ENCODE measurements at regions not wholly inside any gene's neighbourhood (a gene's known extent, or its start where the extent isn't known, plus 50 kb on each side); places are given as distances from the start of the nearest gene placed in this dataset.
"Not testable (repeated sequence)": the region's sequence is repeated elsewhere in the genome, so short reads cannot be mapped to it uniquely, and the experiment has no call there.

DNA sequence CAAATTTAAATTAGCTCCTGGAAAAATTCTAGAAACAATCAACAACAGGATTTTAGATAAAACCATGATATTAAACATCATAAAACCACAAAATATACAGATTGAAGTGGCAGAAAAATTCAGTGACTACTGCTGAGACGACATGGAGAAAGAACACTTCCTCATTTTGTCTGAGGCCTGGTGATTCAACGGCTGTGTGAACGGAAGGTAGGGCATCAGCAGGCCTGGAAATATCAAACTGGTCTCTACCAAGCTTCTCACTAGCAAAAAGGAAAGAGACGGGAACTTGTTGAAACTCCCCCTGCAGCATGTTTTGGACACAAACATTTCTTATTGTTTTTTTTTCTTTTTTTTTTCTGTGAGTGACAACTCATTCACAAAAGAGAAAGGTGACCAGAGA lies 58.0 kb upstream of the AHI1 start:
- DNase-seq: no peak

GRCh38 chr6:135557582-135557981 lies 60.0 kb upstream of the AHI1 start:
- DNase-seq: no peak

DNA sequence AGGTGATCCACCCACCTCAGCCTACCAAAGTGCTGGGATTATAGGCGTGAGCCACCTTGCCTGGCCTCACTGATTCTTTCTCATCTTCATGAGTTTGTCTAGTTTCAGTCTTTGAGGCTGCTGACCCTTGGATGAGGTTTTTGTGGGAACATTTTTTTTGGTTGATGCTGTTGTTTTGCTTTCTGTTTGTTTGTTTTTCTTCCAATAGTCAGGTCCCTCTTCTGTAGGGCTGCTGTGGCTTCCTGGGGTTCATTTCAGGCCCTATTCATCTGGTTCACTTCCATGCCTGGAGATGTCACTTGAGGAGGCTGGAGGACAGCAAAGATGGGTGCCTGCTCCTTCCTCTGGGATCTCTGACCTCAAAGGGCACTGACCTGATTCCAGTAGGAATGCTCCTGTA lies 68.1 kb upstream of the AHI1 start:
- DNase-seq: not testable (repeated sequence)

DNA sequence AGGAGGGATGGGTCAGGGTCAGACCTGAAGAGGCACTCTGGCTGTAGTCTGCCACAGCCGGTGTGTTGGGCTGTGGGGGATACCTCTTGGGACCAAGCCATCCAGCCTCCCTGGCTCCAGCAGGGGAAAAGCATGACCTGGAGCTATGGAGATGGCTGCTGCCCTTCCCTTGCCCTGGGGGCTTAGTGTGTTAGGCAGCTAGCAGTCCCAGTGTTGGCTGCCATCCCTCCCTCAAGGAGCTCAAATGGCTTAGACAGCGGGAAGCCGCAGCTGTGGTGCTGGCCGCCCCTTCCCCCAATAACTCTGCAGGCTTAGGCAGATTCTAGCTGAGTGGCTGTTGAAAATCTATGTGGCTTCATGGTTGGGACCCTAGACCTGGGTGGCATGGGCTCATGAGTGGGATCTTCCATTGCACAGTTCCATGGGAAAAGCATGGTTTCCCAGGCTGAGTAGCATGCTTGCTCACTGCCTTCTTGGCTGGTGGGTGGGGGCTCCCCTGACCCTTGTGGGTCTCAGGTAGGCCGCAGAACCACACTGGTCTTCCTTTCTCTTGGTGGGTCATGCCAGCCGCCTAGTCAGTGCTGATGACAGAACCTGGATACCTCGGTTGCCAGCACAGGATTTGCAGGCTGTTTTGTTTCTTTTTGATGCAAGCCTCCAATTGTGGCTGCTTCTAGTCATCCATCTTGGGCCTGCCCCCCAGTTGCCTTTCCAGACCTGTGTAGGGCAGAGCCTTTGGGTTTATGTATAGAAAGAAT lies 69.0 kb upstream of the AHI1 start:
- no peak for DNase-seq

DNA sequence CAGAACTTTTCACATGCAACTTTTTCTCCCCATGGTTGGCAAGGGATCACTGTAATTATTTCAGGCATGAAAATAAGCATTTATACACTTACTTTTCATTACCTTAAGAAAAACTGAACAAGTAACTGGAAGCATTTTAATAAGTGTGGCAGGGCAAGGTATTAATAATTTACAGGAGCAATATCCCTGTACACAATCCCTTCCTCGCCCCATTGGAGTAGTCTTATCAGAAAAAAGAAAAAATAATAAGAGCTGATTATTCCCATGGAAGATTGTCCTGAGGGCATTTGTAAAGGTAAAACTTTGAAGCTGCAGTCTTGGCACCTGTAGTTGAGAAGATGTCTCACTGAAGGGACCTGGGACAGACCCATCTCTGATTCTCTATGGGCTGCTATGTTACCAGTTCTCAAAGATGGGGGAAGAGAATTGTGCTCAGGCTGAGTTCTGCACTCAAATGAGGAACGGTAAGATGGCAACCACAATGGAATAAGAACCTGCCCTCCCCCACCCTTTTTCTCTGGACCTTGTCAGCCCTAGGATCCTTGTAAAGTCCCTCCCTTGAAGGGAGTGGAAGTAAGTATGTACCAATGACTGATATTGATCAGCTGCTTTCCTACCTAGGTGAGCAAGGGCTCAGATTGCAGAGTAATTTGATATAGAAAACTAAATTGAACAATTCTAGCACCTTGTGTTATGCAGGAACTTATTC lies 70.0 kb upstream of the AHI1 start:
- no peak for DNase-seq

DNA sequence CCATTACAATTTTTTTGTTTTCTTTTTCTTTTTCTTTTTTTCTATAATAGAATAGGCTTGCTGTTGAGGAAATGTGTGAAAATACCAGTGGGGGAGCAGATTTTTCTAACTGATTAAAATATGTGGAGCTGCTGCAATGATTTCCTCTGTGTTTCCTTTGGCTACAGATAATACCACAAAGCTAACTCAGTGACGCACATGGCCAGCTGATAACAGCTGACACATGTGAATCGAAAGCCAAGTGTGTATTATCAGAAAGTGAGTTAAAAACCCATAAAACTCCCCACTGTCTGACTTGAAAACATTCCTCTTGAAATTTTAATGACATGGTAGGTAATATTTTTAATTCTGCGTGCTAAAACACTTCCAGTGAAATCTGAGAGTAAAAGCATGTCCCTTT lies 70.8 kb upstream of the AHI1 start:
- DNase-seq: peak; percentile 81

DNA sequence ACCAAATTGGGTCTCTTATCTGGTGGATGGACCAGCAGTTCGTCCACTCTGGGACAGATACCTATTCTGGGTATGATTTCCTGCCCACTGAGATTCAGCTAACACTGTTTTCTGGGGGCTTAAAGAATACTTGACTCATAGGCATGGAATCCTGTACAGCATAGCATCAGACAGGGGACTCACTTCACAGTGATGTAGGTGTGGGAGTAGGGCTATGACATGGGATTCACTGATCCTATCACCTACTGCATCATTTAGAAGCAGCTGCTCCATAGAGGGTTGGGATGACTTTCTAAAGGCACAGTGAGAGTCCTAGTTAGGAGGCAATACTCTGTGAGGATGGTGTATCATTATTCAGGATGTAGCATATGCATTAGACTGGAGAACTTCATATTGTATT lies 74.5 kb upstream of the AHI1 start:
- DNase-seq: no peak

DNA sequence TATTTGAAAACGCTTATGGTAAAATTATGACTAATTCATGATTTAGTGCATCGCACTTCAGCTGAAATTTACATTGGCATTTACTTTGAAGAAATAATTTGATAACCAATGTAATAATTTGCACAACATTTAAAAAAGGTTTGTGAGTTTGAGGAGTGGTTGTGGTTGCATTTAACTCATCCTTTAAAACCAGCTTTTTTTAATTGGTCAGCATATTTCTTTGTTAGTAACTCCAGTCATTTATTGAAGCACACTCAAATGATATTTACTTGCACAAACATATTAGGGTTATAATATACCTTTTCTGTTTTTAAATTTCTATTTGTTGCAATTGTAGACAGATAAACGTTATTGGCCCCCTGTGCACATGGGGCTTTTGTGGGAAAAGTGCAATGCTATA lies 78.1 kb upstream of the AHI1 start:
- DNase-seq: no peak

- DNase-seq: peak; percentile 80
Observed at GRCh38 chr6:135576055-135576454, 78.5 kb upstream of the AHI1 start.

DNA sequence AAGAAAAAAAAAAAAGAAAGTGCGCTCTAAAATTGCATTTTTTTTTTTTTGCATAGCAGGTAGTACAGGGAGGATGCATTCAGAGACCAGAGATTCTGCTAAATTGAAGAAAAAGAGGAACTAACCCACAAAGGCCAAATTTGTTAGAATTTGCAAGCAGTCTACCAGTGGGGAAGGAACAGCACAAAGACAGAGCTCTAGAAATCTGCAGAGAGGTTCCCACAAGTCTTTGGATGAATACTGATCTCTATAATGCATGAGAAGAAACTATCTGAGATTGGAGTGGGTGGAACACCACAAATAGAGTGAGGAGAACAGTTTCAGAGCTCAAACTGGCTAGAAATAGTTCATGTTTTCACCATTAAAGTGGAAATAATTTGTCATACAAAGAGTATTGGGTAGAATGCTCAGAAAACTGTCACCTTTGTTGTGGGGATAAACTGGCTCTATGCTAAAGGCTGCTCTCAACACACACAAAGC lies 79.6 kb upstream of the AHI1 start:
- no peak for DNase-seq

- no peak for DNase-seq
Observed at GRCh38 chr6:135578976-135579375, 81.4 kb upstream of the AHI1 start.

DNA sequence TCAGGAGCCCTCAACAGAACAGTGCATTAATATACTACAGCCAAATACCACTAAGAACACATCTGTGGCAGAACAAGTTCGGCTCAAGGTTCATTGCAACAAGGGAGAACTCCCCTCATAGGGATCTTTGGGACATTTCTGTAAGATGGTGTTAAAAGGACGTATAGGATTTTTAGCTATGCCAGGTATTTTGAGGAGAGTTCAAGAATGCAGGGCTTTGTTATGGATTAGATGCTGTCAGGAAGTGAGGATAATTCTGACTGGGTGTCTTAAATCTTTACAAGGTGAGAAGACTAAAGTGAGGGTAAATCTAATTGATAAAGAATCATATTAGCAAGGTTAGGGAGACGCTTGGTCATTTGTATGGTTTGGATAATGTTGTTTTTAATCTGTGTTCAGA lies 83.7 kb upstream of the AHI1 start:
- no peak for DNase-seq

DNA sequence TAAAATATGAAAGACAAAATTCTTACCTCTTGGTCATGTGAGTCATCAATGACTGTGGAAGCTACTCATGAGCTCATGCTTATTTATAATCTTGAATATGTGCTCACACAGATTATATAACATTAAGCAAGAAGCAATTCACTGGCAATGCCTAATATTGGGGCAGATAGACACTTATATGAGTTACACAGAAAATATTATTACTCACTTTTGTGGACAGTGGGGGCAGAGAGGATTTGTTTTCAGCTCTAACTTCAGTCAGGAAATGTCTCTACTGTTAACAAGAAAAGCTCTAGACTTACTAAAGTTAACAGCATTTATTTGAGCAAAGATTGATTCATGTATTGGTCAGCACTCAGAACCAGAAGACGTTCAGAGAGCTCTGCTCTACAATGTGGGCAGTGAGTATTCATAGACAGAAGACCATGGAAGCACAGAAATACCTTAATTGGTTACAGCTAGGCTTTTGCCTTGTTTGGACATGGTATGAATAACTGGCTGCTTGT lies 85.8 kb upstream of the AHI1 start:
- peak; percentile 68 for DNase-seq

GRCh38 chr6:135586388-135586787 lies 88.8 kb upstream of the AHI1 start:
- no peak for DNase-seq

GRCh38 chr6:135586844-135587243 lies 89.3 kb upstream of the AHI1 start:
- no peak for DNase-seq

DNA sequence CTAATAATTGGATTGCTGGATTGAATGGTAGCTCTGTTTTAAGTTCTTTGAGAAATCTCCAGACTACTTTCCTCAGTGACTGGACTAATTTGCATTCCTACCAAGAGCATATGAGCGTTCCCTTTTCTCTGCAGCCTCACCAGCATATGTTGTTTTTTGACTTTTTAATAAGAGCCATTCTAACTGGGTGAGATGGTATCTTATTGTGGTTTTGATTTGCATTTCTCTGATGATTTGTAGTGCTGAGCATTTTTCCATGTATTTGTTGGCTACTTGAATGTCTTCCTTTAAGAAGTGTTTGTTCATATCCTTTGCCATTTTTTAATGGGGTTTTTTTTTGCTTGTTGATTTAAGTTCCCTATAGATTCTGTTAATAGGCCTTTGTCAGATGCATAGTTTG lies 94.7 kb upstream of the AHI1 start:
- DNase-seq: peak; percentile 36

GRCh38 chr6:135594000-135594399 lies 96.5 kb upstream of the AHI1 start:
- no peak for DNase-seq

GRCh38 chr6:135600086-135600702 lies 102.7 kb upstream of the AHI1 start:
- no peak for DNase-seq

GRCh38 chr6:135600931-135601330 lies 103.4 kb upstream of the AHI1 start:
- DNase-seq: no peak

GRCh38 chr6:135601857-135602256 lies 104.3 kb upstream of the AHI1 start:
- DNase-seq: no peak

DNA sequence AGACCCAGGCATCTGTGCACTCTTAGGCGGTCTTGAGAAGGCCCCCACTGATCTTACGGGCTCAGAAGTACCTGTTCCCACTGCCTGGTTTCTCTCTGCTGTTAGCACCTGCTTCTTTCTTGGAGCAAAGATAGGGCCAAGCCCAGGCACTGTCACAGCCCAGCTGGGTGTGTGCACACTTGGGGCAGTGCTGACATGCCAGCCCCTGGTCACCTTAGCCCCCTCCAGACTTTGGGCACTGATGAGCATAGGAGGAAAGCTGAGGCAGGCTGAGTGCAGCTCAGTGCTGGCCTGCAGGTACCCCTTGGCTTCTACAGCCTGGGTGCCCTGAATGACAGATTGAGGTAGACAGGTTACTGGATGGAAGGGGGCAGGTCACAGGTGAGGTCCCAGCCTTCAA lies 105.7 kb upstream of the AHI1 start:
- DNase-seq: no peak

DNA sequence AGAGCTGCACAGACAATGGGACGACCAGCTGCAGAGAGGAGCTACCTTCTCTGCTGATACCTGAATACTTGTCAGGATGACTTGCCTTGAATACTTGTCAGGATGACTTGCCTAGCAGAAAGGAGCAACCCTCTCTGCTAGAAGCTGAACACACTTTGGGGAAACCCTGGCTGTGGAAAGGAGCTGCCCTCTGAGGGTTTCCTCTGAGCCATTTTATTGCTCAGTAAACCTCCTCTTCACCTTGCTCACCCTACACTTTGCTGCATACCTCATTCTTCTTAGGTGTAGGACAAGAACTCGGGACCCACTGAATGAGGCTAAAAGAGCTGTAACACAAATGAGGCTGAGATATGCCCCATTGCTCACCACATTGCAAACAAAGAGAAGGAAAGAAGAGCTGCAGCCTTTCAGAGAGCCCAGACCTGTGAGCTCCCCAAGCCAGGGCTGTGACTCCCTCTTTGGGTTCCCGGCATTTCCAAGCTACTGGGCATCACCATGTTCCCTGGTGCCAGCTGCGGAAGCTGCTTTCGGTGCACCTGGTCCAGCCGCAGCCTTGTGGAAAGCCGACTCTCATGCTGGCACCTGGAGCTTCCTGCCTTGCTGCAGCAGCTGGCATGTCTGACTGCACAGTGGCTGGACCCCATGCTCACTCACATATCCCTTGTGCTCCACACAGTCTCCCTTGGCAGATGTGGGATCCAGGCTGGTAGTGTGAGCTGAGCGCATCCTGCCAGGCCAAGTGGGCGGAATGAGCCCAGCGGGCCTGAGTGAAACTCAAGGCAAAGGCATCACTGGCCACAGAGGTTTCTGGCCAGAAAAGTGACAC lies 106.7 kb upstream of the AHI1 start:
- no peak for DNase-seq

All from fibroblast of skin of back (primary cell).